ENCODE measurements at regions not wholly inside any gene's neighbourhood (a gene's known extent, or its start where the extent isn't known, plus 50 kb on each side); places are given as distances from the start of the nearest gene placed in this dataset.
"Not testable (repeated sequence)": the region's sequence is repeated elsewhere in the genome, so short reads cannot be mapped to it uniquely, and the experiment has no call there.

DNA sequence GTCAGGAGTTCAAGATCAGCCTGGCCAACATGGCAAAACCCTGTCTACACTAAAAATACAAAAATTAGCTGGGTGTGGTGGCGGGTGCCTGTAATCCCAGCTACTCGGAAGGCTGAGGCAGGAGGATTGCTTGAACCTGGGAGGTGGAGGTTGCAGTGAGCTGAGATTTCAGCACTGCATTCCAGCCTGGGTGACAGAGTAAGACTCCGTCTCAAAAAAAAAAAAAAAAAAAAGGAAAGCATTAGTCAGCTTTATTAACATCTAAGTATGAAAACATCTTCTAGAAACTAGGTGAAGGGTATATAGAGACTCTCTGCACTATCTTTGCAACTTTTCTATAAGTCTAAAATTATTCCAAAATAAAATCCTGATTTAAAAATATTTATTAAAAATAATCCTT, 152.2 kb downstream of the BLID start:
- DNase-seq (ENCODE audit: low spot score); in situ Hi-C loops (cut with HindIII; ENCODE audit: extremely low pct_ligation_motif_present, low pct_unique_long_range_greater_than_20kb); H3K9me3 ChIP-seq (ENCODE audit: low read length); H3K9ac ChIP-seq (ENCODE audit: insufficient read depth, low read depth, low read length); intact Hi-C loops (cut with micrococcal nuclease; ENCODE audit: unreplicated experiment); CTCF ChIA-PET (ENCODE audit: low intra/inter-chr PET ratio, low total read pairs); POLR2A ChIA-PET; FAIRE-seq; BruUV-seq (replicated peaks); H3K27ac ChIP-seq (ENCODE audit: extremely low read length, insufficient read depth, low read length); H3K27me3 ChIP-seq (ENCODE audit: control insufficient read depth in 1 of 2, insufficient read depth in 2 of 2, low read length in 2 of 2); H2AFZ ChIP-seq (ENCODE audit: low read length); H3K36me3 ChIP-seq (replicated peaks in 1 of 2; ENCODE audit: control insufficient read depth in 1 of 2, insufficient read depth in 2 of 2, low read length in 2 of 2); H3K4me3 ChIP-seq (replicated peaks in 1 of 3; ENCODE audit: insufficient read depth in 1 of 3, low read depth in 2 of 3, low read length in 3 of 3); H3K79me2 ChIP-seq (ENCODE audit: insufficient read depth, low read length); ATAC-seq; H4K20me1 ChIP-seq (ENCODE audit: insufficient read depth, low read length); H3K4me2 ChIP-seq (ENCODE audit: low read depth, low read length): not testable (repeated sequence)
- peaks cover 11% of the 10 kb centered on the region for H3K4me1 ChIP-seq (ENCODE audit: insufficient read depth, low read length)
- WGBS (ENCODE audit: low lambda C conversion rate) = 47% methylated on average over 3 of the region's 3 CpGs

DNA sequence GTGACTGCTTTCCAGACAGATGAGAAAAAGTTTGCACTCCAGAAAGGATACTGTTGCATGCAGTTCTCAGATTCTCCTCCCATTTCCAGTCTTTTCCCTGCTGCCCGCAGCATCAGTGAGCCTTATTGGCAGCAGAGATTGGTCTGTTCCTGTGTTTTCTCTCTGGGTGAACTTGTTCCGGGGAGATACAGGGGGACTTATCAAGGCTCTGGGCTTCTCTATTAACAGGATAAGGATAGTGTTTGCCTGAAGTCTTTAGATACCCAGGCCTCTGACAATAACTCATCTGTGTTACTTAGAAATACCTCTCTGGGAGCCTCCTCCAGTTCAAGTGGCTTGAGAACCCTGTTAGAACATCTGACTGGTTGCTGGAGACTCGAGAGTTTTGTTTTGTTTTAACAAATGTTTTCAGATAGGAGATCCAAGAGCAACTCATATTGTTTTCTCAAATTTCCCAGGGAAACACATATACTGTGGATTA, 154.7 kb downstream of the BLID start:
- Histone ChIP-seq H3K9ac (ENCODE audit: insufficient read depth, low read depth, low read length) (no peak overlapping the region), H3K4me3 (replicated peaks in 1 of 3; ENCODE audit: insufficient read depth in 1 of 3, low read depth in 2 of 3, low read length in 3 of 3) (no peak overlapping the region), H3K4me2 (ENCODE audit: low read depth, low read length) (no peak overlapping the region), H3K36me3 (replicated peaks in 1 of 2; ENCODE audit: control insufficient read depth in 1 of 2, insufficient read depth in 2 of 2, low read length in 2 of 2) (no peaks in the 10 kb centered on the region), H3K27ac (ENCODE audit: extremely low read length, insufficient read depth, low read length) (no peak overlapping the region), H3K4me1 (ENCODE audit: insufficient read depth, low read length) (peaks cover 11% of the 10 kb centered on the region), H2AFZ (ENCODE audit: low read length) (no peak overlapping the region), H3K79me2 (ENCODE audit: insufficient read depth, low read length) (no peaks in the 10 kb centered on the region), H4K20me1 (ENCODE audit: insufficient read depth, low read length) (no peaks in the 10 kb centered on the region), H3K9me3 (ENCODE audit: low read length) (no peaks in the 10 kb centered on the region), H3K27me3 (ENCODE audit: control insufficient read depth in 1 of 2, insufficient read depth in 2 of 2, low read length in 2 of 2) (no peaks in the 10 kb centered on the region)
- FAIRE-seq (no peak), ATAC-seq (no peak), DNase-seq (ENCODE audit: low spot score) (no peak)
- BruUV-seq (replicated peaks) = no TSS peak
- intact Hi-C loops (cut with micrococcal nuclease; ENCODE audit: unreplicated experiment) = no loop called here
- TF ChIP-seq ZNF547 (CRISPR knock-in tag; IDR thresholded peaks at IDR 0.05) (no peak), ZNF251 (CRISPR knock-in tag; IDR thresholded peaks at IDR 0.05) (no peak), PPARG (CRISPR knock-in tag; conservative IDR thresholded peaks at IDR 0.05) (no peak), FOXJ3 (CRISPR knock-in tag; IDR thresholded peaks at IDR 0.05; ENCODE audit: borderline replicate concordance) (no peak), SIN3B (IDR thresholded peaks at IDR 0.05; ENCODE audit: low read length) (no peak), ZNF772 (CRISPR knock-in tag; IDR thresholded peaks at IDR 0.05) (no peak)
- TF ChIP-seq, protein P1, sequence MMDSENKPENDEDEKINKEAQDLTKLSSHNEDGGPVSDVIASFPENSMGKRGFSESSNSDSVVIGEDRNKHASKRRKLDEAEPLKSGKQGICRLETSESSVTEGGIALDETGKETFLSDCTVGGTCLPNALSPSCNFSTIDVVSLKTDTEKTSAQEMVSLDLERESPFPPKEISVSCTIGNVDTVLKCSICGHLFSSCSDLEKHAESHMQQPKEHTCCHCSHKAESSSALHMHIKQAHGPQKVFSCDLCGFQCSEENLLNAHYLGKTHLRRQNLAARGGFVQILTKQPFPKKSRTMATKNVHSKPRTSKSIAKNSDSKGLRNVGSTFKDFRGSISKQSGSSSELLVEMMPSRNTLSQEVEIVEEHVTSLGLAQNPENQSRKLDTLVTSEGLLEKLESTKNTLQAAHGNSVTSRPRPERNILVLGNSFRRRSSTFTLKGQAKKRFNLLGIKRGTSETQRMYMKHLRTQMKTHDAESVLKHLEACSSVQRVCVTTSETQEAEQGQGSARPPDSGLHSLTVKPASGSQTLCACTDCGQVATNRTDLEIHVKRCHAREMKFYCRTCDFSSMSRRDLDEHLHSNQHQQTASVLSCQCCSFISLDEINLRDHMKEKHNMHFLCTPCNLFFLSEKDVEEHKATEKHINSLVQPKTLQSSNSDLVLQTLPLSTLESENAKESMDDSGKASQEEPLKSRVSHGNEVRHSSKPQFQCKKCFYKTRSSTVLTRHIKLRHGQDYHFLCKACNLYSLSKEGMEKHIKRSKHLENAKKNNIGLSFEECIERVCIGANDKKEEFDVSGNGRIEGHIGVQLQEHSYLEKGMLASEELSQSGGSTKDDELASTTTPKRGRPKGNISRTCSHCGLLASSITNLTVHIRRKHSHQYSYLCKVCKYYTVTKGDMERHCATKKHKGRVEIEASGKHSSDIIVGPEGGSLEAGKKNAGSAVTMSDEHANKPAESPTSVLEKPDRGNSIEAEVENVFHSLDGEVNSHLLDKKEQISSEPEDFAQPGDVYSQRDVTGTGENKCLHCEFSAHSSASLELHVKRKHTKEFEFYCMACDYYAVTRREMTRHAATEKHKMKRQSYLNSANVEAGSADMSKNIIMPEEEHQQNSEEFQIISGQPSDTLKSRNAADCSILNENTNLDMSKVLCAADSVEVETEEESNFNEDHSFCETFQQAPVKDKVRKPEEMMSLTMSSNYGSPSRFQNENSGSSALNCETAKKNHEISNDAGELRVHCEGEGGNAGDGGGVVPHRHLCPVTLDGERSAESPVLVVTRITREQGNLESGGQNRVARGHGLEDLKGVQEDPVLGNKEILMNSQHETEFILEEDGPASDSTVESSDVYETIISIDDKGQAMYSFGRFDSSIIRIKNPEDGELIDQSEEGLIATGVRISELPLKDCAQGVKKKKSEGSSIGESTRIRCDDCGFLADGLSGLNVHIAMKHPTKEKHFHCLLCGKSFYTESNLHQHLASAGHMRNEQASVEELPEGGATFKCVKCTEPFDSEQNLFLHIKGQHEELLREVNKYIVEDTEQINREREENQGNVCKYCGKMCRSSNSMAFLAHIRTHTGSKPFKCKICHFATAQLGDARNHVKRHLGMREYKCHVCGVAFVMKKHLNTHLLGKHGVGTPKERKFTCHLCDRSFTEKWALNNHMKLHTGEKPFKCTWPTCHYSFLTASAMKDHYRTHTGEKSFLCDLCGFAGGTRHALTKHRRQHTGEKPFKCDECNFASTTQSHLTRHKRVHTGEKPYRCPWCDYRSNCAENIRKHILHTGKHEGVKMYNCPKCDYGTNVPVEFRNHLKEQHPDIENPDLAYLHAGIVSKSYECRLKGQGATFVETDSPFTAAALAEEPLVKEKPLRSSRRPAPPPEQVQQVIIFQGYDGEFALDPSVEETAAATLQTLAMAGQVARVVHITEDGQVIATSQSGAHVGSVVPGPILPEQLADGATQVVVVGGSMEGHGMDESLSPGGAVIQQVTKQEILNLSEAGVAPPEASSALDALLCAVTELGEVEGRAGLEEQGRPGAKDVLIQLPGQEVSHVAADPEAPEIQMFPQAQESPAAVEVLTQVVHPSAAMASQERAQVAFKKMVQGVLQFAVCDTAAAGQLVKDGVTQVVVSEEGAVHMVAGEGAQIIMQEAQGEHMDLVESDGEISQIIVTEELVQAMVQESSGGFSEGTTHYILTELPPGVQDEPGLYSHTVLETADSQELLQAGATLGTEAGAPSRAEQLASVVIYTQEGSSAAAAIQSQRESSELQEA (CRISPR knock-in tag; IDR thresholded peaks at IDR 0.05; ENCODE audit: not compliant biosample characterization) = no peak
- POLR2A ChIA-PET = no interaction called here
- in situ Hi-C loops (cut with HindIII; ENCODE audit: extremely low pct_ligation_motif_present, low pct_unique_long_range_greater_than_20kb) = no loop called here
- 43% methylated on average over 3 of the region's 3 CpGs for WGBS (ENCODE audit: low lambda C conversion rate)
- CTCF ChIA-PET (ENCODE audit: low intra/inter-chr PET ratio, low total read pairs) = no interaction called here

Measured in HepG2 (cell line).